ENCODE measurements at regions not wholly inside any gene's neighbourhood (a gene's known extent, or its start where the extent isn't known, plus 50 kb on each side); places are given as distances from the start of the nearest gene placed in this dataset.
"Not testable (repeated sequence)": the region's sequence is repeated elsewhere in the genome, so short reads cannot be mapped to it uniquely, and the experiment has no call there.

GRCh38 chr9:24210641-24211040, 335.1 kb downstream of the IZUMO3 start:
- intact Hi-C loops (cut with DNase I): no loop called here
- H3K36me3 ChIP-seq: no peaks in the 10 kb centered on the region
- no peak for TF ChIP-seq POLR2A (IDR thresholded peaks at IDR 0.05)
- TF ChIP-seq, protein P1, sequence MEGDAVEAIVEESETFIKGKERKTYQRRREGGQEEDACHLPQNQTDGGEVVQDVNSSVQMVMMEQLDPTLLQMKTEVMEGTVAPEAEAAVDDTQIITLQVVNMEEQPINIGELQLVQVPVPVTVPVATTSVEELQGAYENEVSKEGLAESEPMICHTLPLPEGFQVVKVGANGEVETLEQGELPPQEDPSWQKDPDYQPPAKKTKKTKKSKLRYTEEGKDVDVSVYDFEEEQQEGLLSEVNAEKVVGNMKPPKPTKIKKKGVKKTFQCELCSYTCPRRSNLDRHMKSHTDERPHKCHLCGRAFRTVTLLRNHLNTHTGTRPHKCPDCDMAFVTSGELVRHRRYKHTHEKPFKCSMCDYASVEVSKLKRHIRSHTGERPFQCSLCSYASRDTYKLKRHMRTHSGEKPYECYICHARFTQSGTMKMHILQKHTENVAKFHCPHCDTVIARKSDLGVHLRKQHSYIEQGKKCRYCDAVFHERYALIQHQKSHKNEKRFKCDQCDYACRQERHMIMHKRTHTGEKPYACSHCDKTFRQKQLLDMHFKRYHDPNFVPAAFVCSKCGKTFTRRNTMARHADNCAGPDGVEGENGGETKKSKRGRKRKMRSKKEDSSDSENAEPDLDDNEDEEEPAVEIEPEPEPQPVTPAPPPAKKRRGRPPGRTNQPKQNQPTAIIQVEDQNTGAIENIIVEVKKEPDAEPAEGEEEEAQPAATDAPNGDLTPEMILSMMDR (IDR thresholded peaks at IDR 0.05): no peak
- H3K4me3 ChIP-seq (replicated peaks in 1 of 3): no peak overlapping the region
- H3K27ac ChIP-seq: no peak overlapping the region
- WGBS, 2 donors: 89 to 94% methylated on average over 2 of the region's 2 CpGs
- no peaks in the 10 kb centered on the region for H3K4me1 ChIP-seq
- H3K27me3 ChIP-seq: no peaks in the 10 kb centered on the region
- no peak for DNase-seq
- no peaks in the 10 kb centered on the region for H3K9me3 ChIP-seq

GRCh38 chr9:24189986-24190385, 355.7 kb downstream of the IZUMO3 start:
- Histone ChIP-seq H3K4me1 (no peaks in the 10 kb centered on the region), H3K36me3 (no peaks in the 10 kb centered on the region), H3K4me3 (replicated peaks in 1 of 3) (no peak overlapping the region), H3K27me3 (no peaks in the 10 kb centered on the region), H3K9me3 (no peaks in the 10 kb centered on the region), H3K27ac (no peak overlapping the region)
- DNase-seq: no peak
- intact Hi-C loops (cut with DNase I): no loop called here
- 74 to 78% methylated on average over 1 of the region's 1 CpG for WGBS, 2 donors
- TF ChIP-seq, protein P1 (IDR thresholded peaks at IDR 0.05): no peak
- TF ChIP-seq POLR2A (IDR thresholded peaks at IDR 0.05): no peak

- H3K27ac ChIP-seq; DNase-seq; H3K4me1 ChIP-seq; H3K9me3 ChIP-seq; intact Hi-C loops (cut with DNase I); H3K27me3 ChIP-seq; H3K36me3 ChIP-seq; H3K4me3 ChIP-seq (replicated peaks in 1 of 3): not testable (repeated sequence)
- whole genome bisulfite sequencing, 2 donors: 71 to 88% methylated on average over 1 of the region's 1 CpG
These were observed 354.5 kb upstream of the ELAVL2 start for GRCh38 chr9:24180572-24180971.

DNA sequence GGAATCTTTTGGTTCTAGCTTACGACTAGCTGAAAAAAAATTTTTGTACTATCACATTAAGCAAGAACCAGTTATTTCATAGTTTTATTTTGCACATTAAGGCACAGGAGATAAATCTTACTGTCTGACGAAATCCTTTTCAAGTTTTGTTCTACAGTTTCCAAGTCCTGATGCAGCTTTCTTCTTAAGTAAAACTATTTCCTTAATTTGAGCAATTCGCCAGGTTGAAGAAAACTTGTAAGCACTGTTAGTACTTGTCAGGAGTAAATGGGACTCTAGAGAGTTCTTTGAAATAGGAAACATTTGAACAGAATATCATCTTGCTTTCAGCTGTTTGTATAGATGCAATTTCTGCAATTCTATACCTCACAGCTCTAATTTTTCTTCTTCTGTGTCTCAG, 318.8 kb upstream of the ELAVL2 start:
- intact Hi-C loops (cut with DNase I): no loop called here
- Histone ChIP-seq H3K36me3 (no peaks in the 10 kb centered on the region), H3K4me3 (replicated peaks in 1 of 3) (no peak overlapping the region), H3K27me3 (no peaks in the 10 kb centered on the region), H3K4me1 (no peaks in the 10 kb centered on the region), H3K27ac (no peak overlapping the region), H3K9me3 (no peaks in the 10 kb centered on the region)
- DNase-seq: no peak
- TF ChIP-seq, protein P1 (IDR thresholded peaks at IDR 0.05): no peak
- no peak for TF ChIP-seq POLR2A (IDR thresholded peaks at IDR 0.05)
- 68 to 88% methylated on average over 3 of the region's 3 CpGs for WGBS, 2 donors

- intact Hi-C loops (cut with DNase I); H3K27me3 ChIP-seq; H3K9me3 ChIP-seq; H3K4me1 ChIP-seq; H3K36me3 ChIP-seq; H3K4me3 ChIP-seq (replicated peaks in 1 of 3); DNase-seq; H3K27ac ChIP-seq: not testable (repeated sequence)
- WGBS, 2 donors: 91 to 99% methylated on average over 6 to 17 of the region's 29 CpGs
These were observed 309.0 kb upstream of the ELAVL2 start for GRCh38 chr9:24135072-24135471.

GRCh38 chr9:24132244-24132643, 306.2 kb upstream of the ELAVL2 start:
- no peak for DNase-seq
- intact Hi-C loops (cut with DNase I): no loop called here
- Histone ChIP-seq H3K9me3 (no peaks in the 10 kb centered on the region), H3K36me3 (no peaks in the 10 kb centered on the region), H3K27me3 (no peaks in the 10 kb centered on the region), H3K4me1 (no peaks in the 10 kb centered on the region), H3K4me3 (replicated peaks in 1 of 3) (no peak overlapping the region), H3K27ac (no peak overlapping the region)
- WGBS, 2 donors: 67 to 82% methylated on average over 2 of the region's 2 CpGs
- TF ChIP-seq, protein P1 (IDR thresholded peaks at IDR 0.05): no peak
- no peak for TF ChIP-seq POLR2A (IDR thresholded peaks at IDR 0.05)
